ENCODE measurements at regions not wholly inside any gene's neighbourhood (a gene's known extent, or its start where the extent isn't known, plus 50 kb on each side); places are given as distances from the start of the nearest gene placed in this dataset.

GRCh38 chr1:184141361-184141880 lies 89.9 kb downstream of the TSEN15 start:
- TF ChIP-seq CTCF (IDR thresholded peaks at IDR 0.05 in 8 of 11, conservative IDR thresholded peaks at IDR 0.05 in 3 of 11) (no peak), POLR2A (IDR thresholded peaks at IDR 0.05) (no peak), POLR2AphosphoS5 (IDR thresholded peaks at IDR 0.05) (no peak)

All from spleen (tissue), 7 donors.